HG02763 (cell line): ENCODE measurements at regions not wholly inside any gene's neighbourhood (a gene's known extent, or its start where the extent isn't known, plus 50 kb on each side); places are given as distances from the start of the nearest gene placed in this dataset.

Experiments
- ATAC-seq: cut with Tn5 transposase; IDR thresholded peaks from one replicate; pipeline ENCODE4 v1.9.1; 2021; ENCODE audit warnings: mild to moderate bottlenecking, moderate library complexity; ENCODE audit not compliant: unreplicated experiment

GRCh38 chr2:790634-791245 is 113.5 kb upstream of the TMEM18 start:
- no peak for ATAC-seq

- ATAC-seq = no peak
Observed at GRCh38 chr2:790081-790480, 112.9 kb upstream of the TMEM18 start.

- ATAC-seq = no peak
Observed at GRCh38 chr2:789529-789928, 112.3 kb upstream of the TMEM18 start.

GRCh38 chr2:788227-789032 is 111.2 kb upstream of the TMEM18 start:
- ATAC-seq = no peak

- no peak for ATAC-seq
Observed at GRCh38 chr2:784753-785152, 107.5 kb upstream of the TMEM18 start.

GRCh38 chr2:780581-780980 is 103.4 kb upstream of the TMEM18 start:
- no peak for ATAC-seq

GRCh38 chr2:780002-780401 is 102.8 kb upstream of the TMEM18 start:
- ATAC-seq = no peak

- no peak for ATAC-seq
Observed at GRCh38 chr2:778731-779350, 101.6 kb upstream of the TMEM18 start.

- no peak for ATAC-seq
Observed at GRCh38 chr2:777546-777945, 100.3 kb upstream of the TMEM18 start.

GRCh38 chr2:777051-777450 is 99.8 kb upstream of the TMEM18 start:
- no peak for ATAC-seq

GRCh38 chr2:776487-776886 is 99.3 kb upstream of the TMEM18 start:
- ATAC-seq = no peak

GRCh38 chr2:776038-776437 is 98.8 kb upstream of the TMEM18 start:
- no peak for ATAC-seq

- no peak for ATAC-seq
Observed at GRCh38 chr2:774436-774835, 97.2 kb upstream of the TMEM18 start.

GRCh38 chr2:773256-774160 is 96.3 kb upstream of the TMEM18 start:
- no peak for ATAC-seq

- no peak for ATAC-seq
Observed at GRCh38 chr2:771538-771937, 94.3 kb upstream of the TMEM18 start.

- no peak for ATAC-seq
Observed at GRCh38 chr2:770776-771175, 93.6 kb upstream of the TMEM18 start.

GRCh38 chr2:769771-770170 is 92.6 kb upstream of the TMEM18 start:
- ATAC-seq = no peak

- no peak for ATAC-seq
Observed at GRCh38 chr2:768451-768850, 91.2 kb upstream of the TMEM18 start.

GRCh38 chr2:767944-768343 is 90.7 kb upstream of the TMEM18 start:
- ATAC-seq = no peak

GRCh38 chr2:767440-767839 is 90.2 kb upstream of the TMEM18 start:
- ATAC-seq = no peak

- ATAC-seq = no peak
Observed at GRCh38 chr2:766255-766654, 89.0 kb upstream of the TMEM18 start.
